Brain pericyte (primary cell): ENCODE measurements at regions not wholly inside any gene's neighbourhood (a gene's known extent, or its start where the extent isn't known, plus 50 kb on each side); places are given as distances from the start of the nearest gene placed in this dataset.

ENCODE experiments used
- DNase-seq: peaks from one replicate; pipeline ENCODE4 v3.0.0-alpha.2; 2012; ENCODE audit warnings: low read depth, low spot score

DNA sequence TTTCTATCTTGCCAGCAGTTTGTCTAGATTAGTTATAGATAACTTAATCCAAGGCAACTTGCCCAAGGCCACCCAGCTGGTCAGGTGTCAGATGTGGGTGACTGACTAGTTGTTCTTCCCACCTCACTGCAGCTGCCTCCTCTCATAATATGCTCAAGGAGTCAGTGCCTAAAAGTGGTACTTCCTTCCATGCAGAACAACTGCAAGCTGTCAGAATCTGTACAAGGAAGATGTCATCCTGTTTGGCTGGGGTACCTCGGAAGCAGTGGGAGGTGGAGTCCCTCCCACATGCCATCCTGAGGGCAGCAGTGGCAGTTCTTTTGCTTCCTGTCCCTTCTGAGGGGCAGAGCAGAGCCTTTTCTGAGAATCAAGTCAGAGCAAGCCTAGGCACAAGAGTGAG, 193.2 kb upstream of the RFC3 start:
- DNase-seq, result no peak

DNA sequence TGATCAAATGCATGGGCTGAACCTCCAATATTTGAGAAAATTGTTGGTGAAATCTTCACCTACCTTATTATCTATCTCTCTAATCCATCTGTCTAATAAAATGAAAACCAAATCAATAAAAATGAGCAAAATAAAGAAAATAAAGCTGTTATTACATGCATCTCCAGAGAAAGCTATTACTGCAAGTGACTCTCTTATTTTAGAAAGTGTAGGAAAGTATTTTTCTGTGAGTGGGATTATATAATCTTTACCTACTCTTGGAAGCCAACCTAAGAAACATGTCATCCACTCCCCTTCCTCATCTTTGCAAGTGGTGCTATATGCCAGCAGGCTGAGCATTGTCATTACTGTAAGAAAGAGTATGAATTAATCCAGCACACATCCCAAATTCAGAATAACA, 191.5 kb upstream of the RFC3 start:
- no peak for DNase-seq

DNA sequence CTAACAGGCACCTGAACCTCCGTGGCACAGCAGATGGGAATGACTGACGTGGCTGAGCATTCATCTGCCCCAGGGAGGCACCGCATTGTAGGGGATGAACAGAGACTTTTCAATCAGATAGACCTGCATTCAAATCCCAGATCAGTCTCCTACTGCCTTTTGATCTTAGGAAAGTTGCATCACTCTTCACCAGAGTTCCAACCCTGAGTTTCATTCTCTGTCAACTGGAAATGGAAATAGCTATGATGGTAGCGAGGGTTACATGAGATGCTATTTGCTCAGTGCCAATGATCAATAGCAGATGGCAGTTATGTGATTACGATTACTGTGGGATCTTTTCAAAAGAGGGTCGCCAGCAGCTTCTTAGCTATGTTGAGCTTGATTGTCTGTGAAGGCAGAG, 189.3 kb upstream of the RFC3 start:
- DNase-seq, result no peak

DNA sequence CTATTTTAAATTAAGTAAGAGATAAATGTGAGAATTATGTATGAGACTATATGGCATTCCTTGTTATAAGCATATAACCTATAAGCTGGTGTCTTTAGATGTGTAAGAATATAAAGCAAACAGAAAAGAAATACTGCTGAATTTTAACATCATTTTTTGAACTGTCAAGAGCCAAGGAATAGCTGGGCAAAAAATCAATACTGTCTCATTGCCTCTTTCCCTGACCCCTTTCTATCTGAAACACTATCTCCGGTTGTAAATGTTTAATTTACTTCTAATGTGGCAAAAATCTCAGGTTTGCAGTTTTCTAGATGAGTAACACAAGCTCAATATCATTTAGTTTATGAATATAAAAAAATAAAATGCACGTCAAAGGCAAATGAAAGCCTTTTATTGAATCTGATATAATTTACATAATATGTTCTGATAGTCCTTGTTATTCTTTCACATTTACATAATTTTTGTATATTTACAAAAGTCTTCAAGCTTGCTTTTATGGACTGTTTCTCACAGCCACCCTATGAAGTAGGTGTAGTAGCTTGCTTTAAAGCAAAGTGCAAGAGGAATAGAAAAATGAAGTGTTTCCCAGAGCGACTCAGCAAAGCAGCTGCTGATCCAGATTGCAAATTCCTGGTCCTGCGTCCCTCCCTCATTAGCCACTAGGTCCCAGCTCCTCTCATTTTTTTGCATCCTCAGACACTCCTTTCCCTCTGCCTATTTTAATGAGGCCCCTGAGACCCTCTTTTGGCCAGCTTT, 188.2 kb upstream of the RFC3 start:
- no peak for DNase-seq

DNA sequence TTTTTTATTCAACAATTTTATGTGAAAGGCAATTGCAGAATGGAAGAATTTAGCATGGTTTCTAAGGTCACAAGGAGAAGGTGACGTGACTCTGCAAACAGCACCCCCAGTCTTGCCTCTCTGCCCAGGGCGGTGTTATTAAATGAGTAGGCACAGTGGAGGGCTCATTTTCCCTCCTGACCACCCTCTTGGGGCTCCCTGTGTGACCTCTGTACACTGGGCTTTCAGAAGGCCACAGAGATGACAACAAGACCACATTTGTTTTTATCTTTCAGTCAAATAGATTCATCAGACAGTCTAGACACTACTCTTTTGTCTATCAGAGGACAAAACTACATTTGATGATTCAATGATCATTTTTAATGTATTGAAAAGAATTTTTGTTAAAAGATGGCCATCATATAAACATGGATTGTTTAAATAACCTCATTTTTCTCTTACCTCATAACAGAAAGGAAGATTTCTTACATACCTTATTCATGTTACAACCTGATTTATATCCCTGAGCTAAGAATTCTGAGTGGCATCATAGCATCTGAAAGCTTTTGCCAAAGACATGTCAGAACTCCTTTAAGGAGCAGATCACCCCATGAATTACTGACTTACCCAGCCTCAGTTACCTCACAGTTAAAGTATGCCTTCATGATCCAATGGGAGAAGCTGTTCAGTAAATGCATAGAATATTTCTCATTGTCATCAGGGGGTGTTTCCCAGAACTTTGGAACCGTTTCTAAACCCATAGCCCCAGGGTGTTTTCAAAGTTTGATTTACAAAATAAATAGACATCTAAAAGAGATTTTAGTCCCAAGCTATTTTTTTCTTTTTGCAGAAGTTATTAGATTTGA, 184.0 kb upstream of the RFC3 start:
- no peak for DNase-seq

DNA sequence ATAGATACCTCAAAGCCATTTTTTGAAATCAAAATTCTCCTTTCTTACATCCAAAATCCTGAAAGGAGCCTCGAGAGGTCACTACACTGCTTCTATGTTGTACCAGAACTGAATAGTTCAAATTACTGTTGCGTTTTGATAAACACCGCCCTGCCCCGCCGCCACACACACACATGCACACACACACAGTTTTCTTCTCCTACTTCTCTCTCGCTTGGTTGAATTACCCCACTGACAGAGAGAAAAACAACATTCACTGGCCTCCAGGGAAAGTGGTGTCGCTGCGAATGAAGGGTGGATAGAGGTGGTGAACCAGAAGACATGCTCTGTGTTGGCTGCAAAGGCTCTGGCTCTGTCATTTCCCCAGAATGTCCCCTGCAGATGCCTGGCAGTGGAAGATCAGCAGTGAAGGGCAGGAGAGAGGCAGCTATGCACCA, 183.4 kb upstream of the RFC3 start:
- no peak for DNase-seq

DNA sequence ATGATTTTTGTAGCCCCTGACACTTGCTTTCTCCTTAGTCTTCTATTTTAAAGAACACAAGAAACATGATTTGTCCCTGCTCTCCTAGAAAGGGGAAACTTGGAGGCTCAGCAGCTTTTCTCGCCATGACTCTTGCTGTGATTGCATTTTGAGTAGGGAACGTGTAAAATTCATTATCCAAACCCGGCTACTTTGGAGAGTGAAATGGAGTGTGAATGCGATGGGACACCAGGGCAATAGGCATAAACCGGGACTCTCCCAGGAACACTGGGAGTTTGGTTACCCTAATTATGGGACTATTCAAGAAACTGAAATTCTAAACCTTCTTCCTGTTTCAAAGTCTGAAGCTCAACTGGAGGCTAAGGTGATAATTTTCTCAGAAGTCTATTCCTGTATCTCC, 181.7 kb upstream of the RFC3 start:
- no peak for DNase-seq

DNA sequence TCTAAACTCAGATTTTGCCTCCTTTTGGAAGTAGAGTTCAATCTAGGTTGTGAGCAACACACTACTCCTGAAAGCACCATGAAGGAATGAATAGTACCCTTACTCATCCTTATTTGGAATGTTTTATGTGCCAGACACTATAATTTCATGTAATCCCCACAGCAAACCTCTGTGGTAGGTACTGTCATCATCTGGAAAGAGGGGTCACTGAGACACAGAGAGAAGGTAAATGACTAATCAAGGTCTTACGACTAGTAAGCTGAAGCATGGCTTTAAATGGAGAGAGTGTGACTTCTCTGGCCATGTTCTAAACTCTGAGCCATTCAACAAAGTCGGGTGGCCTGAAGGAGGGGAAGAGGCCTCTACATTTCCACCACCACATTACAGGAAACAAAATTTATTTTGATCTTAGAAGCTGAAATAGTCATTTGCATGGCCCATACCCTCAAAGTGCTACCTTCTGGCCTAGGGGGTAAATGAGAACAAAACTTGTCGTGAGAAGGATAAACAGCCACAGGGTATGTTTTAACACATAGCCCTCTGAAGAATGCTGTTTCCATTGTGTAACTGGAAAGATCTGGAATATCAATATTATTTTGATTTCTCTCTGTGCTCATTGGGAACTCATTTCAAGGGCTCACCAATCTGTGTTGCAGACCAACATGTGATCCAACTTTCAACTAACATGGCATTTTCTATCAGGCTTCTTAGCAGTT, 180.8 kb upstream of the RFC3 start:
- no peak for DNase-seq

DNA sequence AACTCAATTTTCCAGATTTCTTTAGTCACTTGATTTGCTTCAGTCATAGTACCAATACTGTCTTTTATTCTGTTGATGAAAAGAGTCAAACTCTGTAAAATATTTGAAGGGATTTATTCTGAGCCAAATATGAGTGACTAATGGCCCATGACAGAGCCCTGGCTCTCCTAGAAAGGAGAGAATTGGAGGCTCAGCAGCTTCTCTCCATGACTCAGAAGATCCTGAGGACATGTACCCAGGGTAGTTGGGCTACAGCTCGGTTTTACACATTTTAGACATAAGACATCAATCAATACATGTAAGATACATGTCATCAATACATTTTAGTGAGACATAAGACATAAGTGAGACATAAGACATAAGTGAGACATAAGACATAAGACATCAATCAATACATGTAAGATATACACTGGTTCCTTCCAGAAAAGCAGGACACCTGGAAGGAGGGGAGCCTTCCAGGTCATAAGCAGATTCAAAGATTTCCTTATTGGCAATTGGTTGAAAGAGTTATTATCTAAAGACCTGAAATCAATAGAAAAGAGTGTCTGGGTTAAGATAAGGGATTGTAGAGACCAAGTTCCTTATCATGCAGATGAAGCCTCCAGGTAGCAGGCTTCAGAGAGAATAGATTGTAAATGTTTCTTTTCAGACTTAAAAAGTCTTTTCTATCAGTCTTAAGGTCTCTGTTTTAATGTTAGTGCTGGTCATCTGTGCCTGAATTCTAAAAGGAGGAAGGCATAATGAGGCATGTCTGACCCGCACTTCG, 179.8 kb upstream of the RFC3 start:
- no peak for DNase-seq

DNA sequence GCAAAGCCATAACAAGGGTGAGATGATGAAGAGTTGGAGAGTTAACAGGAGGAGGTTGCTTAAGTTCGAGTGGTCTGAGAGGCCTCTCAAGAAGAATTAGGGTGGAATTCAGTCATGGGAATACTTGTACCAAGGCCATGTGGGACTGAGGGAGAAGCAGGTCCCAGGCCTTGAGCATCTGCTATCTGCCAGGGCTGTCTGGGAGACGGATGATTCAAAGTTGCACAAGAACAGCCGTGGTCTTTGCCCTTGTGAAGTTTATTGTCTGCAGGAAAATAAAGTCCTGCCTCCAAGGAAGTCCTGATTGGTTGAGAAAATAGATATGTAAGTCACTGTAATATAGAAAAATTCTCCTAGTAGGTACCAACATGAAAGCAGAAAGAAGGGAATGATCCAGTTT, 178.8 kb upstream of the RFC3 start:
- no peak for DNase-seq

DNA sequence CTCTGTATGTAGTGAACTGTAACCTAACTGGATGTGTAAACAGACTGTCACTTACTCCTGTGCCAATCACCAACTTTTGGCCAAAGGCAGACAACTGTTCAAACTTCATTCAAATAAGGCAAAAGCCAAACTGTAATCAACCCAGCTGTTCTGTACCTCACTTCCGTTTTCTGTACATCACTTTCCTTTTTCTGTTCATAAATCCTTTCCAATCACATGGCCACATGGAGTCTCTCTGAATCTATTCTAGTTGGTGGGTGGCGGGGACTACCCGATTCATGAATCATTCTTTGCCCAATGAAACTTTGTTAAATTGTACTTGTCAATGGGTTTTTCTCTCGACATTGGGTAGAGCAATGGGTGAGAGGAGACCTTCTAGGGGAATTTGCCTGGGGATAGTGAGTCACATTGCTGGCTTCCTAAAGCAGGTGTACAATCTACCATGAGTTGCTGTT, 178.3 kb upstream of the RFC3 start:
- DNase-seq, result no peak

DNA sequence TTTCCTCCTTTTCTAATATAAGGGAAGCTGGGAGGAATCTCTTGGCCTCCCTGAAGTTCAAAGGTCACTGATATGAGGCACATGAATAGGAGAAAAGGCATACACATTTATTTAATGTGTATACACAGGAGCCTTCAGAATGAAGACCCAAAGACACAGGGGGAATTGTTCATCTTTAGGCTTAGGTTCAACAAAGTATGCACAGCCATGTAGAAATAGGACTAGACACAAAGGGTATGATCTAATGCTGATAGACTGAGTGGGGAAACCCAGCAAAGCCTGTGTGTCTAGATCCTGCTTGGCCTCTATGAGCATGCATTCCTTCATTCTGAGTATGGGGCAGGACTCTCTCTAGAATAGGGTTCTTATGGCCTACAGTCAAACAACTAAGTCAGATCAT, 177.1 kb upstream of the RFC3 start:
- no peak for DNase-seq

DNA sequence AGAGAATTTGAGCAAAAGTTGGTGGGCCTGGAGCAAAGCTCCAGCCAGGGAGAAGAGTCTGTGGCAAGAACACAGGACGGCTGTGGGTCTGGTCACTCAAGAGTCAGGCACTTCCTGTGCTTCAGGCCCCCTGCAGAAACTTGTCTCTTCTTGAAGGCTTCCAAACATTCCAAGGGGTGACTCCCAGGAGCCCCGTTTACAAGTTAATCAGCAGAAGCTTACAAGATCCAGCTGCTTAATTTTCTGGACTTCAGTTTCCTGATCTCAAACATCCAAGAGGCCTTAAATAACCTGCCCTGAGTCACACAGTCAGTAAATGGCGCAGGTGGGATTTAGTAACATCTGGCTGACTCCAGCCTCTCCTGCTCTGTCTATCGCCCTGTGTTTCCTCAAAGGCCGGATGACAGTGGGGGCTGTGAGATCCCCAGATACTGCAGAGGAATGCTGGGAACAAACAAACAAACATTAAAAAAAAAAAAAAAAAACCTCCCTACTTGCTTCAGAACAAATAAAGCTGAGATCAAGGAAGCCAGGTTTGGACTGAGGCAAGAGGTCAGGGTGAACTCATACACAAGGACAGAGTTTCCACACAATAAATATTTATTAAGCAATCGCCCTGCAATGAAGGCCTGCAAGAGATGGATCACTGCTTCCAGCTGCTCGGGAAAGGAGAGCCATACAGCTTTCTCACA, 175.4 kb upstream of the RFC3 start:
- no peak for DNase-seq

DNA sequence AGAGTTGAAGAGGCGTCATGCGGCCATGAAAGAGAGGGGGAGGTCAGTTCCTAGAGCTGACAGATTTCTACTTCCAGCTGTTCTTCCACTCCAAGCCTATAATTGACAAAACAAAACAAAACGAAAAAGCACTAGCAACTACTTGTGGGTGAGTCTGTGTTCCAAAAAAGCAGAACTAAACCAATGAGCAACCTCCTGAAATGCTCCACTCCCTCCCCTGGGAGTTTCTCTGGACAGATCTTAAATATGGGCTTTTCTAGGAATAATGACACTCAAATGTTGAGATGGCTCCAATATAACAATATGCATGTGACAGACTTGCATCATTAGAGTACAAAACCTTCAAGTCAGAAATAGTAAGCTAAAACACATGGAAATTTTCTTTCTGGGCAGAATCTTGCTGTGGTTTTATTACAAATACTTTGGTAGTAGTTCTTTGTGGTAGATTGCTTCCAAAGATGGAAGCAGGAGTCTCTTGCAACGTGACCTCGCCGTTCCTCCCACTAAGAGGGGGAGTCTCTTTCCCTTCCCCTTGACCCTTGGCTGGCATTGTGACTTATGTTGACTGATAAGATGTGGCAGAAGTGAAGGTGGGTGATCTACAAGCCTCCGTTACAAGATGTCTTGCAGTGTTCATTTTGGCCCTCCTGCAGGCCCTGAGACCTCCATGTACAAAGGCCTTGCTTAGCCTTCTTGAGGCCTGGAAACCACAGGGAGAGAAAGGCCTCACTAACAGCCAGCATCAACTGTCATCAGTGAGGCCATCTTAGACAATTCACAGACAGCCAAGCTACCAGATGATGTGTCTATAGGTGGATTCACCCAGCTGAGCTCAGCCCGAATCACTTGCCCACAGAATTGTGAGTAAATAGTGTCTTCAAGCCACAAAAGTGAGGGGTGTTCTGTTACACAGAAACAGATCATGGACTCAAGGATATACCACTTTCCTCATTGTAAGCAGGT, 173.1 kb upstream of the RFC3 start:
- DNase-seq, result no peak

DNA sequence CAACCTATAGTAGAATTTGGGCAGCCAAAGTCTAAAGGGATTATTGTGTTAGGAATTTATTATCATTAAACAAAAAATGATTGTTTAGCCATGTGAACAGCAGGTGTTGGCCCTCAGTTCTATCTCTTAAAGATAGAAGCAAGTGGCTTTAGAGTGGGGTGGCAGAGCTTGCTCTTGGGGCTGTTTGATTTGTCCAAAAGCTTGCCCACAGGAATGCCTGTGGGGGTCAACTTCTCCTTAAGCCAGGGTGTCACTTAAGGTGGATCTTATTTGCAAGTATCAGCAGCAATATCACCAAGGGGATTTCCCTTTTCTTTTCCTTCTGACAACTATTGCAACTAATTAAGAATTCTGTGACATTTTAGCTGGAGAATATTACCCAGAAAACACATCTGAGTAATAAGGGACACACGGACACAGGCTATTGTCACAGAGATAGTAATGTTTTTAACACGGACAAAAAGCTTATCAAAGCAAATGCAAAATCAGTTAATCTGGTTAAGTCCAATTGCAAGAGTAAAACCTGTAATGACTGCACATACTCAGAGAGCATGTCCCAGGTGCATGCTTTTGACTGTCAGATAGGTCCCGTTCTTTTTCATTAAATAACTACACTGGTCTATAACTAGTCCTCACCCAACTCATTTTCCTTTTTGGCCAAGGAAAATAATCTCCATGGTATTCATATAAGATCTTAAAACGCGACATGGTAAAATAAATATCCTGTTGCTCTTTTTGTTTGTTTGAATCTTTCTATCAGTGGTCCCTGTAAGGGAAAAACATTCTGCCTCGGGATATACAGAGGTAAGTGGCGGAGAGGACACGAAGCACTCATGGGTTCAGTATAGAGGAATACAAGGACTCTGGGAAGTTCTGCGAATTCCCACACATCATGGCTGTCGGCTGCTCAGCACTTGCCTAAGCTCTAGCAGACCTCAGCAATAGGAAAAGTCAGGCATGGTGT, 172.1 kb upstream of the RFC3 start:
- DNase-seq, result no peak

DNA sequence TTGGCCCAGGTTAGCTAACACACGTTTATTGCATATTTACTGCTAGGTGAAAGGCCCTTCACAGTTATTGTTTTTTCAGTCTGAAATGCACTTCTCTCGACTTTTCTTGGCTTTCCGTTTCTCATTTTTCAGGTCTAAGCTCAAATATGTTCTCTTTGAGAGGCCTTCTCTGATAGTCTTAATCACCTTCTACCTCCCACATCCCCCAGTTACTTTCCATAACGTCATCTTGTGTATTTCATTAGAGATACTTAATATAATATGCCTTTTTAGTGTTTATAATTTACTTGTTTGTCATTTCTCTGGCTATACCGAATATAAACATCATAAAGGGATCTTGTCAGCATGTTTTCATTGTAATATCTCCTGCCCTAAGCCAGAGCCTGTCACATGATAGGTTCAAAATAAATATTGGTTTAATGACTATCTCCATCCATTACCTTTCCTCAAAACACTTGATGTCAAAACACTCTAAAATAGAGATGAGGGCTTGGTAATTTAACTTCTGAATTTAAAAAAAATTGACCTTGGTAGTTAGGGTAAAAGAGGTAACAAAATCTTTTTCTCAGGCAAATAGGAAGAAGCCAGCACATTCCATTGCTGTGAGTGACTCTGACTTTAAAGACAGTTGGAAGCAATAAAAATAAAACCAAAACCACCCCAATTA, 168.6 kb upstream of the RFC3 start:
- DNase-seq, result no peak

DNA sequence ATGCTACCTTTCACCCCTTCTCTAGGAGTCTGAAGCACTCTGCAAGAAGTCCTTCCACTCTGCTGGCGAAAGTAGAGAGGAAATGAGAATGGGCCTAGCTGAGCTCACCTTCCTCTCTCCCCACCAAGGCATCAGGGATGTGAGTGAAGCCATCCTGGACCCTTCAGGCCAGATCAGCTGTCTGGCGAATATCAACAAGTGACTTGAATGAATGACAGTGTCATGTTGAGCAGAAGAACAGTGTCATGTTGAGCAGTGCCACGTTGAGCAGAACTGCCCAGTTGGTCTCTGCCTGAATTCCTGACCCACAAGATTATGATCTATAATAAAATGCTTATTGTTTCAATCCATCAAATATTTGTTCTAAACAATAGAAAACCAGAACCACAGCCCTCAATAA, 166.2 kb upstream of the RFC3 start:
- DNase-seq, result no peak

DNA sequence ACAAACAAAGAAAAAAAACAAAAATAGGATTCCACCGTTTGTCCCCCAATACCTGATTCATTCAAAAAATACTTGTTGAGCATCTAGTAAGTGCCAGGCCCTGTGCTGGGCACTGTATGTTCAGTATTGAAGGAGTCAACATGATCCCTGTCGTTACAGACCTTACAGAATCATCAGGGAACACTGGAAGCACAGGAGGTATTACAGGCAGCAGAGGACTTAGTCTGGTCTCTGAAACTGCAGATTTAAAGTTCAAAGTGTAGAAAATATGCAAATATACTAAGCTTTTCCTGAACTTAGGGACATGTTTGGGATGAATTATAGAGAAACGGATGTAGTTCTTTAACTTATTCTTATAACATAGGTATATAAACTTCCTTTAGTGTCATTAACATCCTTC, 160.7 kb upstream of the RFC3 start:
- no peak for DNase-seq
